NCI-H748 (cell line): ENCODE measurements at regions not wholly inside any gene's neighbourhood (a gene's known extent, or its start where the extent isn't known, plus 50 kb on each side); places are given as distances from the start of the nearest gene placed in this dataset.
"Not testable (repeated sequence)": the region's sequence is repeated elsewhere in the genome, so short reads cannot be mapped to it uniquely, and the experiment has no call there.

Source experiments
- DNase-seq: peaks from one replicate; lab custom pipeline; 2025; ENCODE audit not compliant: unreplicated experiment; lab: John Stamatoyannopoulos, UW

DNA sequence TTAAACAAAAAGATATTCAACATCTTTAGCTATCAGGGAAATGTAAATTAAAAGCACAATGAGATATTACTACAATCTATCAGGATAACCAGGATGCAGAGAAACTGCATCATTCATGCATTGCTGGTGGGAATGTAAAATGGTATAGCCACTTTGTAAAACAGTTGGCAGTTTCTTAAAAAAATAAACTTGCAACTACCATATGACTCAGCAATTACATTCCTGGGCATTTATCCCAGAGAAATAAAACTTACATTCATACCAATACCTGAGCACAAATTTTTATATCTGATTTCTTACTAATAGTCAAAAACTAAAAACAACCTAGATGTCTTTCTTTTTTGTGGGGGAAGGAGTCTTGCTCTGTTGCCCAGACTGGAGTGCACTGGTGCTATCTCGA lies 190.3 kb upstream of the TAB2 start:
- DNase-seq, result no peak

DNA sequence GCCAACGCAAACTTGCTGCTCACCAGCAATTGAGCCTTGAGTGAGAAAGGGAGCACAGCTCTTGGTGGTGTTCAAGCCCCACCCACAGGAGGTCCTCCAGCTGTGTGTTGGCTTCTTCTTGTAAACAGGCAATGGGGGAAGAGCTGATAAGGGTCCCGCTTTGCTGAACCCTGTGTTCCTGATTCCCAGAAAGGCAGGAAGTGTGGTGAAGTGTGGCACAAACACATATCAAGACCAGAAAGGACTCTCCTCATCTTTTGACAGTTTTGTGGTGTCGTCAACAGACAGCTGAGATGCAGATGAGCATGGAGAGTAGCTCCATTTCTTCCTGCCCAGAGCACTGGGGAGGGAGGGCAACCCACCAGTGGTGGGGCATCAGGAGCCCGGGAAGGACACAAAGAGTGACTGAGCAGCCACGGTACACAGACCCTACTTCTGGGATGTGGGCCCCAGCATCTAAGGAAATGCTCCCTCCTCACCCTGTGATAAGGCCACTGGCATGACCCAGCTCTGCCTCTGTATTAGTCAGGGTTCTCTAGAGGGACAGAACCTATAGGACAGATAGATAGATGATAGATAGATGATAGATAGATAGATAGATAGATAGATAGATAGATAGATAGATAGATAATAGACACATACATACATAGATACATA lies 188.9 kb upstream of the TAB2 start:
- no peak for DNase-seq

- DNase-seq, result no peak
Measured at GRCh38 chr6:149129371-149130077, 188.0 kb upstream of the TAB2 start.

GRCh38 chr6:149130090-149130489 lies 187.4 kb upstream of the TAB2 start:
- no peak for DNase-seq

DNA sequence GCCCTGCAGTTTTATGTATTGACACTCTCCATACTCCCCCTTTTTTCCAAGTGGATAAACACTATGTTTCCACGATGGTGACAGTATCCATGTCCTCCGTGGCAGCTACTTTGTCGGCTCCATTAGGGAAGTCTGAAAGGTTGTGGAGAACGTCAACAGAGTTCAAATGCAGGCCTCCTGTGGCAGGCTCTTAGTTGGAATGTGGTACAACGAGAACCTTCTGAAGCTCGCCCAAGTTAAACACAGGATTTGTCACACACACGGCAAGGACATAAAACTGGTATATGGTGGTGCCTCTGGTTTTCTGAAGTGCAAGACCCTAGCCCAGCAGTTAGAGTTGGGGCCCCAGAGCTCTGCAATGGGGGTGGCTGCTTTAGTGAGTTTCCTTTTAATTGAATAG lies 187.0 kb upstream of the TAB2 start:
- no peak for DNase-seq

DNA sequence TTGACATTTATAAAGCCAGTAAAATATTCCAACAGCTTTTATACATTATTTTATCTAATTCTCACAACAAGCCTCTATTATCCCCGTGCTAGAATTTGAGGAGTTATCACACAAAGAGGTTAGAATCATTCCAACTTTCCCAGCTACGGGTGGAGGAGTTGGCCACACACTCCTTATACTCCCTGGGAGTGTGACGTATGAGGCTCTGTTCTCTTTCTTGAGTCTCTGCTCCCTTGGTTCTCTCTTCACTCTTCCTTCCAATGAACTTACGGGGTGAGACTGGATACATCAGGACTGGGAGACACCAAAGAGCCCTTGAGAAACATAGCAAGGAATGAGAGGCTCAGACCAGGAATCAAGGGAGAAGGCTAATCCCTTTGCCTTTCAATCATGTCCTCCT lies 185.6 kb upstream of the TAB2 start:
- DNase-seq, result no peak

GRCh38 chr6:149132336-149132735 lies 185.2 kb upstream of the TAB2 start:
- peak; percentile 20 for DNase-seq

GRCh38 chr6:149134511-149134933 lies 183.0 kb upstream of the TAB2 start:
- DNase-seq, result no peak

DNA sequence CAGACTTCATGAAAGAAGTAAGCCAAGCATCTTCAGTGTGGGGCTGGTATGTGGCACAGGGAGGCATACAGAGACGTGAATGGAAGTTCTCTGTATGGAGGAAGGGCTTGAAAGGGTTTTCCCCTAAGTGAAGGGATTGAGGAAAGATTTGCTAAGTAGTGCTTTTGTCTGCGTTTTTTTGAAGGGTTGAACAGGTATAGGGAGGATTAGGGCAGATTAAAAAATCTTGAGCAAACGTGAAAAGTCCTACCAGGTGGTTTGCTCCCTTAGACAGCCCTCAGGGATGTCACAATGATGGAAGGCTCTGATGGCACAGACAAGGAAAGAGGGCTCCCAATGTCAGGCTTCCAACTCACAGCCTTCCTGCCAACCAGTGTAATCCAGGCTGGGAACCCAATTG lies 181.7 kb upstream of the TAB2 start:
- no peak for DNase-seq

DNA sequence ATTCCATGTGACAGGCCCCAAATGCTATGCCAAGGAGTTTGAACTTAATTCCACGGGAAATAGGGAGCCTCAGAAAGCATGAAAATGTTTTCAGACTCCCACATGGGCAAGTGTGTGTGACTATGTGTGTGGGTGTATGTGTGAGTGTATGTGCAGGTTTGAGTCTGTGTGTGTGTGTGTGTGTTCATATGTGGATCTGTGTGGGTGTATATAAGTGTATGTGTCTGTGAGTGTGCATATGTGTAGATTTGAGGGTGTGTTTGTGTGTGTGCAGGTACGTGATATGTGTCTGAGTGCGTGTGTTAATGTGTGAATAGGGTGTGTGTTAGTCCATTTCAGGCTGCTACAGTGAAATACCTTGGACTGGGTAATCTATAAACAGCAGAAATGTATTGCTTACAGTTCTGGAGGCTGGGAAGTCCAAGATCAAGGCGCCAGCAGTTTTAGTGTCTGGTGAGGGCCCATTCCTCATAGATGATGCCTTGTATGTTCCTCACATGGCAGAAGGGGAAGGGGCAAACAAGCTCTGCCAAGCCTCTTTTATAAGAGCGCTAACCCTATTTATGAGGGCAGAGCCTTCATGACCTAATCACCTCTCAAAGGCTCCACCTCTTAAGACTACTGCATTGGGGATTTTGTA lies 181.1 kb upstream of the TAB2 start:
- no peak for DNase-seq

DNA sequence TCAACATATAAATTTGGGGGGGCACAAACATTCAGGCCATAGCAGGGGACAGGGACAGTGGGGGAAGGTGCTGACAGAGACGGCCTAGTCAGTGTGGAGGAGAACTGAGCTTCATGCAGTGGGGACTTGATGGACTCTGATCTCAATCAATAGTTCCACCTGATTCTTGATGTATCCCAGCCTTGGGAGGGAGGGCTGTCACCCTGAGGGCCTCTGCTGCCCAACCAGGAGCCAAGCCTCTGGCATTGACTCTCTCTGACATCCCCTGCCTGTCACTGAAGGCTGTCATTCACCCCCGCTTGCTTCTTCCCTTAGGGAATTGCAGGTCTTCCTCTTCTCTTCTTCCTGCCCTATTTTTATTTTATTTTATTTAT lies 180.6 kb upstream of the TAB2 start:
- no peak for DNase-seq

GRCh38 chr6:149137594-149137993 lies 179.9 kb upstream of the TAB2 start:
- no peak for DNase-seq

GRCh38 chr6:149138089-149138488 lies 179.4 kb upstream of the TAB2 start:
- DNase-seq, result no peak

DNA sequence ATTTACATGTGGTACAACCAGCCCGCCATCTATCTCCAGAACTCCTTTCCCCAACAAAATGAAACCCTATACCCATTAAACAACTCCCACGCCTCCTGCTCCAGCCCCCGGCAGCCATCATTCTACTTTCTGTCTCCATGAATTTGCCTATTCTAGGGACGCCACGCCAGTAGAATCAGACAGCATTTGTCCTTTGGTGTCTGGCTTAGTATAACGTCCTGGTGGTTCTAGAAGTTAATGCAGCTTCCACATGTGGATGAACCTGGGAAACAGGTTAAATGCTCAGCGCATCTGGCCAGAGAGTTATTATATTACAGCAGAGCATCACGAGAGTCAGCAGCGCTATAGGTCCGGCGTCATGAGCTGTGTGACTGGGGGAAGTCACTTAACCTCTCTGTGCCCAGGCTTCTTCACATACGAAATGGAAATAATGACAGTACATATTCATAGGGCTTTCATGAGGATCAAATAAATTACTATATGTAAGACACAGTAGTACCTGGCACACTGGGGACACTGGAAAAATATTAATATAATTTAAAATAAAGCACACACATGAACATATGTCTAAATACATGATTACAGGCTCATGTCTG lies 178.7 kb upstream of the TAB2 start:
- no peak for DNase-seq

GRCh38 chr6:149139782-149140136 lies 177.8 kb upstream of the TAB2 start:
- DNase-seq, result no peak

- DNase-seq, result no peak
Measured at GRCh38 chr6:149140137-149140909, 177.2 kb upstream of the TAB2 start.

DNA sequence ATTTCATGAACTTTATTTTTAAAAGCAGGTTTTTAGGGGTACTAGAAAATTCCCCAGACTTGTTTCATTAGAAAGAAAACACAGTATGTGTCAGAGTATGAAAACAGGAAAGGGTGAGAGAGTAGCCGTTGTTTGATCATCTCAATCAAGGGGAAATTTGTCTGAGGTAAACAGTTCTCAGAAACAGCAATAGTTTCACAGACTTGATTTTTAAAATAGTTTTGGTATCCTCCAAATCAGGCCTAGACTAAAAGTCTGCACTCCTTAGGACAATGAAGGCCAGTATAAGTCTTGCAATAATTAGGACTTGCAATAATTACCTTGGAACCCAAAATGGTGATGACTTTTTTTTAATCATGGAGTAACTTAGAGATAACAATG lies 176.6 kb upstream of the TAB2 start:
- DNase-seq, result no peak

- no peak for DNase-seq
Measured at GRCh38 chr6:149142924-149143429, 174.5 kb upstream of the TAB2 start.

DNA sequence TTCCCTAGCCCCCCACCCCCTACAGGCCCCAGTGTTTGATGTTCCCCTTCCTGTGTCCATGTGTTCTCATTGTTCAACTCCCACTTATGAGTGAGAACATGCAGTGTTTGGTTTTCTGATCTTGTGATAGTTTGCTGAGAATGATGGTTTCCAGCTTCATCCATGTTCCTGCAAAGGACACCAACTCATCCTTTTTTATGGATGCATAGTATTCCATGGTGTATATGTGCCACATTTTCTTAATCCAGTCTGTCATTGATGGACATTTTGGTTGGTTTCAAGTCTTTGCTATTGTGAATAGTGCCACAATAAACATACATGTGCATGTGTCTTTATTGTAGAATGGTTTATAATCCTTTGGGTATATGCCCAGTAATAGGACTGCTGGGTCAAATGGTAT lies 171.7 kb upstream of the TAB2 start:
- not testable (repeated sequence) for DNase-seq

- DNase-seq, result no peak
Measured at GRCh38 chr6:149147195-149147594, 170.3 kb upstream of the TAB2 start.
